ENCODE measurements at regions not wholly inside any gene's neighbourhood (a gene's known extent, or its start where the extent isn't known, plus 50 kb on each side); places are given as distances from the start of the nearest gene placed in this dataset.
"Not testable (repeated sequence)": the region's sequence is repeated elsewhere in the genome, so short reads cannot be mapped to it uniquely, and the experiment has no call there.

DNA sequence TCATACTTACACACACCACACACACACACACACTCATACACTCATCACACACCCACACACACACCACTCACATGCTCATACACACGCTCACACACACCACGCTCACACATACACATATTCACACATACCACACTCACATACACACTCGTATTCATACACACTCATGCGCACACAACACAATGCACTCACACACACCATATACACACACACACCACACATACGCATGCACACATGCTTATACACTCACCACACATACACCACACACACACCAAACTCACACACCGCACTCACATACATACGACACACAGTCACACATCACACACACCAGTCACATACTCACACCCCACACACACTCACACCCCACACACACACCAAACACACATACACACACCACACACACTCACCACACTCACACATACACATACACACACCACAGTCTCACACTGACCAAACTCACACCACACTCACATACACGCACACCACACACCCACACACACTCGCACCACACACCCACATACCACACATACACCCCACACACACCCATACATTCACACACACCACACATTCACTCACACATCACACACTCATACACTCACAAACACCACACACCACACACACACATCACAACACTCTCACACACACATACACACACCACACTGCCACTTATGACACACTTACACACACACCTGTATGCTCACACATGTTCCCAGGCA lies 88.9 kb downstream of the IRX5 start:
- Histone ChIP-seq H3K4me3 (no peak overlapping the region), H3K27ac (no peak overlapping the region), H3K9ac (ENCODE audit: insufficient read length) (no peak overlapping the region), H3K9me3 (ENCODE audit: low read depth, low read length) (no peaks in the 10 kb centered on the region), H3K36me3 (ENCODE audit: insufficient read depth, low read length) (no peaks in the 10 kb centered on the region)
- TF ChIP-seq FOXP2 (optimal IDR thresholded peaks at IDR 0.05; ENCODE audit: control extremely low read depth, extremely low read length, insufficient read depth): no peak
- TF ChIP-seq EZH2 (IDR thresholded peaks at IDR 0.05): no peak
- no peak for TF ChIP-seq POLR2AphosphoS5 (IDR thresholded peaks at IDR 0.05; ENCODE audit: borderline replicate concordance, low read depth, low read length)
- DNase-seq (ENCODE audit: low read depth, low spot score): no peak

GRCh38 chr16:55021595-55022475 lies 91.2 kb downstream of the IRX5 start:
- Histone ChIP-seq H3K9ac (ENCODE audit: insufficient read length) (no peak overlapping the region), H3K36me3 (ENCODE audit: insufficient read depth, low read length) (no peaks in the 10 kb centered on the region), H3K27ac (no peak overlapping the region), H3K9me3 (ENCODE audit: low read depth, low read length) (no peaks in the 10 kb centered on the region), H3K4me3 (no peak overlapping the region)
- TF ChIP-seq EZH2 (IDR thresholded peaks at IDR 0.05) (no peak), POLR2AphosphoS5 (IDR thresholded peaks at IDR 0.05; ENCODE audit: borderline replicate concordance, low read depth, low read length) (no peak), FOXP2 (optimal IDR thresholded peaks at IDR 0.05; ENCODE audit: control extremely low read depth, extremely low read length, insufficient read depth) (no peak)
- no peak for DNase-seq (ENCODE audit: low read depth, low spot score)

- H3K4me3 ChIP-seq; H3K9ac ChIP-seq (ENCODE audit: insufficient read length); H3K36me3 ChIP-seq (ENCODE audit: insufficient read depth, low read length); H3K9me3 ChIP-seq (ENCODE audit: low read depth, low read length); DNase-seq (ENCODE audit: low read depth, low spot score); H3K27ac ChIP-seq: not testable (repeated sequence)
Measured at GRCh38 chr16:55027260-55027659, 96.6 kb downstream of the IRX5 start.

GRCh38 chr16:55029509-55029908 lies 98.8 kb downstream of the IRX5 start:
- DNase-seq (ENCODE audit: low read depth, low spot score): no peak
- Histone ChIP-seq H3K27ac (no peak overlapping the region), H3K9me3 (ENCODE audit: low read depth, low read length) (no peaks in the 10 kb centered on the region), H3K4me3 (no peak overlapping the region), H3K9ac (ENCODE audit: insufficient read length) (no peak overlapping the region), H3K36me3 (ENCODE audit: insufficient read depth, low read length) (no peaks in the 10 kb centered on the region)
- TF ChIP-seq EZH2 (IDR thresholded peaks at IDR 0.05) (no peak), FOXP2 (optimal IDR thresholded peaks at IDR 0.05; ENCODE audit: control extremely low read depth, extremely low read length, insufficient read depth) (no peak), POLR2AphosphoS5 (IDR thresholded peaks at IDR 0.05; ENCODE audit: borderline replicate concordance, low read depth, low read length) (no peak)

DNA sequence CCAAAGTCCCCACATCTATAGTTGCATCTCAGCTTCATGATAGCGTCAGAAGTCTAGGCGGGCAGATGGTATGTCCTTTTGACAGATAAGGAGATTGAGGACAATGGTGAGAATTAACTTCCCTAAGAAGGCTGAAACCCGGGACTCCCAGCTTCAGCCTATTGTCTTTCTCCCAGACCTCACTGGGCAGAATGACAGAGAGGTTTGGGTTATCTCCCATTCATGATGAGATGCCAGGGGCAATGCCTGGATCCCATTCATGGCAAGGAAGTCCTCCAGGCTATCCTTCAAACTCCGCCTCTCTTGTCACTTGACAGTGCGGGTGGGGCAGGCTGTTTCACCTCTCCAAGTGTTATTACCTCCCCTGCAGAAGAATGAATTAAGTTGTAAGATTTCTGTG lies 100.3 kb downstream of the IRX5 start:
- Histone ChIP-seq H3K36me3 (ENCODE audit: insufficient read depth, low read length) (no peaks in the 10 kb centered on the region), H3K9me3 (ENCODE audit: low read depth, low read length) (no peaks in the 10 kb centered on the region), H3K9ac (ENCODE audit: insufficient read length) (no peak overlapping the region), H3K4me3 (no peak overlapping the region), H3K27ac (no peak overlapping the region)
- DNase-seq (ENCODE audit: low read depth, low spot score): no peak
- no peak for TF ChIP-seq EZH2 (IDR thresholded peaks at IDR 0.05)
- TF ChIP-seq POLR2AphosphoS5 (IDR thresholded peaks at IDR 0.05; ENCODE audit: borderline replicate concordance, low read depth, low read length): no peak
- no peak for TF ChIP-seq FOXP2 (optimal IDR thresholded peaks at IDR 0.05; ENCODE audit: control extremely low read depth, extremely low read length, insufficient read depth)

- no peak overlapping the region for H3K27ac ChIP-seq
- TF ChIP-seq EZH2 (IDR thresholded peaks at IDR 0.05) (no peak), POLR2AphosphoS5 (IDR thresholded peaks at IDR 0.05; ENCODE audit: borderline replicate concordance, low read depth, low read length) (no peak), FOXP2 (optimal IDR thresholded peaks at IDR 0.05; ENCODE audit: control extremely low read depth, extremely low read length, insufficient read depth) (no peak)
- no peak for DNase-seq (ENCODE audit: low read depth, low spot score)
- H3K9ac ChIP-seq (ENCODE audit: insufficient read length): no peak overlapping the region
- no peak overlapping the region for H3K4me3 ChIP-seq
- no peaks in the 10 kb centered on the region for H3K36me3 ChIP-seq (ENCODE audit: insufficient read depth, low read length)
- no peaks in the 10 kb centered on the region for H3K9me3 ChIP-seq (ENCODE audit: low read depth, low read length)
Measured at GRCh38 chr16:55031481-55031880, 100.8 kb downstream of the IRX5 start.

DNA sequence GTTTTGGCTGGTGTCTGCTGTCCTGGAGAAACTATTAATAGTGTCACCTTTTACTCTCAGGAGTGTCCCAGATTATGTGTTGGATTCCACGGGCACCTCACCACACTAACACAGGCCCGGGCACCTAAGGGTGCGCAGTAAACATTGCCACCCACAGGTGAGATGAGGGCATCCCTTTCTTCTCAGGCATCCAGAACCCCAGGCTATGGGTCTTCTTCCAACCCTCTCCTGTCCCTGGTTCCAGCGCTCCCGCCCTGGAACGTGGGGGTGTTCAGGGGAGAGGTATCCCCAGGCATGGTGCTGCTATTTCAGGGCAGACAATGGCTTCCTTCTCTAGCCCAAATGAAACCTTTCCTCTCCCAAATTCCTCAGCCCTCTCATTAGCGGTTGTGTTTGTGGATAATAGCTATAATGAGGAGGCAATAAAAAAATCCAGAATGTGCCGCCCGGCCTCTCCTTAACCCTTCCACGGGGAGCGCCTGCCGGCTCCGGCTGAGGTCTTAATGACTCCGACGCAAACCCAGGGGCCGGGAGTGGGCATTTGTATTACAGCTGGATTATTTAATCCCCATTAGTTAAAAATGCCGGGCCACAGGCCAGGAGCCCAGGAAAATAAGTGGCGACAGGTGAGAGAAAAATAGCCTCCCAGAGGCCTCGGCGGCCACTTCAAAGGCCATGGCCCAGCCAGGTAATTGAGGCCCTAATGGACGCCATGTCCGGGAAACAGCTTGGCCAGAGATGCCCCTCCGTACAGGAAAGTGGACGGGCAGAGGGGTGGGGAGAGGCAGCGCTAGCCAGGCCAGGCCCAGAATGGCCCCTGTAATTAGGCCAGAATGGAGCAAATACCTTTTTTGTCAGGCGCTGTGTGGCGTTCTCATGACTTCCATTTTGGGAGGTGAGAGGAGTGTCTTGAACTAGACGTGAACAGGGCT lies 102.8 kb downstream of the IRX5 start:
- no peaks in the 10 kb centered on the region for H3K36me3 ChIP-seq (ENCODE audit: insufficient read depth, low read length)
- no peak for DNase-seq (ENCODE audit: low read depth, low spot score)
- H3K9ac ChIP-seq (ENCODE audit: insufficient read length): no peak overlapping the region
- TF ChIP-seq EZH2 (IDR thresholded peaks at IDR 0.05): no peak
- no peak for TF ChIP-seq FOXP2 (optimal IDR thresholded peaks at IDR 0.05; ENCODE audit: control extremely low read depth, extremely low read length, insufficient read depth)
- no peak overlapping the region for H3K27ac ChIP-seq
- no peaks in the 10 kb centered on the region for H3K9me3 ChIP-seq (ENCODE audit: low read depth, low read length)
- no peak overlapping the region for H3K4me3 ChIP-seq

DNA sequence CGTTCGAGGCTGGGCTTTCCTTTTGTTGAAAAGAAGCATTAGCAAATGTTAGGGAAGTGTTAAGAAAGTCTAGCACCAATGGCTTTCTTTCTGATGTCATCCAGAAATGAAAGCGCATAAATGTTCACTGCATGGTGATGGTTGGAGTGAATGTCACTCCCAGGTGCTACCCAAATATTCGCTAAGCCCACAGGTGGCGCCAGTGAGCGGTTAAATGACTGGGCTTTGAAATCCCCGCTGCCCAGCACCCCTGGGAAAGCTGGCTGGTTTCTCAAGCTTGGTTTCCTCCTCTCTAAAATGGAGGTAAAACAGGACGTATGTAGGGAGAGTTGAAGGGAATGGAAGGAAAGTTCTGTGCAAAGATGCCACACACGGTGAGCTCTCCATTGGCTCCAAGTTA lies 104.4 kb downstream of the IRX5 start:
- no peak overlapping the region for H3K27ac ChIP-seq
- H3K4me3 ChIP-seq: no peak overlapping the region
- no peak overlapping the region for H3K9ac ChIP-seq (ENCODE audit: insufficient read length)
- H3K36me3 ChIP-seq (ENCODE audit: insufficient read depth, low read length): no peaks in the 10 kb centered on the region
- no peak for DNase-seq (ENCODE audit: low read depth, low spot score)
- no peaks in the 10 kb centered on the region for H3K9me3 ChIP-seq (ENCODE audit: low read depth, low read length)
- TF ChIP-seq FOXP2 (optimal IDR thresholded peaks at IDR 0.05; ENCODE audit: control extremely low read depth, extremely low read length, insufficient read depth): no peak
- TF ChIP-seq EZH2 (IDR thresholded peaks at IDR 0.05): no peak
- no peak for TF ChIP-seq POLR2AphosphoS5 (IDR thresholded peaks at IDR 0.05; ENCODE audit: borderline replicate concordance, low read depth, low read length)
